K562 (cell line): ENCODE measurements at regions not wholly inside any gene's neighbourhood (a gene's known extent, or its start where the extent isn't known, plus 50 kb on each side); places are given as distances from the start of the nearest gene placed in this dataset.

Experiments
- ARID1B ChIP-seq: fragments of 450-650 bp; IDR thresholded peaks from 2 replicates; pipeline ENCODE4 v1.6.1; 2016; ENCODE audit warnings: antibody characterized with exemption, mild to moderate bottlenecking, inconsistent platforms
- ATF7 ChIP-seq: fragments of 450-650 bp; IDR thresholded peaks from 2 replicates; pipeline ENCODE4 v1.7.1; 2014; ENCODE audit warnings: mild to moderate bottlenecking, moderate library complexity
- BRD9 ChIP-seq: fragments of 450-650 bp; IDR thresholded peaks from 2 replicates; pipeline ENCODE4 v1.6.1; 2018; ENCODE audit warnings: low read depth; ENCODE audit not compliant: partially characterized antibody
- CEBPB ChIP-seq: fragments of 450-650 bp; IDR thresholded peaks from 2 replicates; pipeline ENCODE4 v1.6.1; 2016; ENCODE audit warnings: missing genetic modification characterization, missing compliant biosample characterization
- CREM ChIP-seq: IDR thresholded peaks from 2 replicates; pipeline ENCODE4 v1.6.1; 2014; ENCODE audit warnings: antibody characterized with exemption, low read depth
- EHMT2 ChIP-seq: fragments of 450-650 bp; IDR thresholded peaks from 2 replicates; pipeline ENCODE4 v1.6.1; 2018; ENCODE audit warnings: antibody characterized with exemption
- FOSL1 ChIP-seq: fragments of 200-800 bp; sonication (Bioruptor generic); conservative IDR thresholded peaks from 2 replicates; pipeline ENCODE4 v1.6.1; 2016; ENCODE audit warnings: missing genetic modification characterization, missing compliant biosample characterization
- JUND ChIP-seq, 2 experiments: IDR thresholded peaks; 2 replicates in 1 of 2; 3 replicates in 1 of 2; pipeline ENCODE4 v1.6.1; 2011; ENCODE audit warnings: borderline replicate concordance in 2 of 2, low read depth in 2 of 2, low read length in 2 of 2, improper control_type of control experiment in 1 of 2, missing biosample characterization in 1 of 2, missing genetic modification characterization in 1 of 2, missing genetic modification reagents in 1 of 2
- KDM1A ChIP-seq, 2 experiments: fragments of 450-650 bp; IDR thresholded peaks; 2 replicates each; pipeline ENCODE4 v1.6.1; 2016; ENCODE audit warnings: mild to moderate bottlenecking in 2 of 2
- MYC ChIP-seq, 2 experiments: fragments of 250-450 bp in 1 of 2; sonication (Bioruptor Pico) in 1 of 2; IDR thresholded peaks; 2 replicates each; pipeline versions ENCODE4 v1.5.1 to v1.6.1; 2012 to 2021; ENCODE audit warnings: low read depth in 2 of 2, borderline replicate concordance in 1 of 2, improper control_type of control experiment in 1 of 2, low read length in 1 of 2, mild to moderate bottlenecking in 1 of 2, moderate library complexity in 1 of 2
- NCOA2 ChIP-seq, 2 experiments: fragments of 450-650 bp; IDR thresholded peaks; 2 replicates each; pipeline ENCODE4 v1.6.1; 2018; ENCODE audit warnings: mild to moderate bottlenecking in 2 of 2, moderate library complexity in 1 of 2; ENCODE audit not compliant: partially characterized antibody in 2 of 2
- SMAD4 ChIP-seq: fragments of 250-450 bp; sonication (Bioruptor Pico); conservative IDR thresholded peaks from 2 replicates; pipeline ENCODE4 v1.8.0; 2021; ENCODE audit warnings: inconsistent platforms, mild to moderate bottlenecking, moderate library complexity
- SOX6 ChIP-seq: fragments of 450-650 bp; IDR thresholded peaks from 2 replicates; pipeline ENCODE4 v1.6.1; 2014; ENCODE audit warnings: mild to moderate bottlenecking
- TBL1XR1 ChIP-seq, 2 experiments: IDR thresholded peaks; 2 replicates each; pipeline ENCODE4 v1.6.1; 2012; ENCODE audit warnings: improper control_type of control experiment in 2 of 2, low read length in 2 of 2, mild to moderate bottlenecking in 1 of 2
- ZNF282 ChIP-seq: sonication (generic); formaldehyde crosslinking; IDR thresholded peaks from 2 replicates; pipeline ENCODE4 v1.8.1; 2023; ENCODE audit warnings: missing genetic modification reagents
- TF ChIP-seq, protein P1 (sequence below), 2 experiments: fragments of 450-650 bp; IDR thresholded peaks; 2 replicates each; pipeline ENCODE4 v1.6.1; 2016; ENCODE audit warnings: mild to moderate bottlenecking in 2 of 2, borderline replicate concordance in 1 of 2, low read depth in 1 of 2, moderate library complexity in 1 of 2
- TF ChIP-seq, protein P2 (sequence below): fragments of 450-650 bp; IDR thresholded peaks from 2 replicates; pipeline ENCODE4 v1.6.1; 2016; ENCODE audit warnings: low read depth, mild to moderate bottlenecking, moderate library complexity
- TF ChIP-seq, protein P3 (sequence below): fragments of 450-650 bp; IDR thresholded peaks from 2 replicates; pipeline ENCODE4 v1.6.1; 2016

DNA sequence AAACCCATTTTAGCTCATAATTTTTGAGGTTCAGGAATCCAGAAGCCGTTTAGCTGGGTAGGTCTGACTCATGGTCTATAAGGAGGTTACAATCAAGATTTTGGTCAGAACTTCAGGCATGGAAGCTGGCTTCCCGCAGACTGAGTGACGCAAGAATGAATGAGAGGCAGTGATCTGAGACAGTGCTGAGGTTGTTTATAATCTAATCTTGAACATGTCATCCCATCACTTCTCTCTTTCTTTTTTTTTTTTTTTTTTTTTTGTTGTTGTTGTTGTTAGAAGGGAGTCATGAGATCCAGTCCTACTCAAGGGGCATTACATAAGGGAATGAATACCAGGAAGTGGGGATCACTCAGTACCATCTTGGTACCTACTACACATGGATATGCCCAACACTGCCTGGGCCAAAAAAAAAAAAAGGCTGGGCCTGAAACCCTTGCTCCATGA lies 217.4 kb downstream of the DLEU7 start (continued):
- TF ChIP-seq, protein P1, sequence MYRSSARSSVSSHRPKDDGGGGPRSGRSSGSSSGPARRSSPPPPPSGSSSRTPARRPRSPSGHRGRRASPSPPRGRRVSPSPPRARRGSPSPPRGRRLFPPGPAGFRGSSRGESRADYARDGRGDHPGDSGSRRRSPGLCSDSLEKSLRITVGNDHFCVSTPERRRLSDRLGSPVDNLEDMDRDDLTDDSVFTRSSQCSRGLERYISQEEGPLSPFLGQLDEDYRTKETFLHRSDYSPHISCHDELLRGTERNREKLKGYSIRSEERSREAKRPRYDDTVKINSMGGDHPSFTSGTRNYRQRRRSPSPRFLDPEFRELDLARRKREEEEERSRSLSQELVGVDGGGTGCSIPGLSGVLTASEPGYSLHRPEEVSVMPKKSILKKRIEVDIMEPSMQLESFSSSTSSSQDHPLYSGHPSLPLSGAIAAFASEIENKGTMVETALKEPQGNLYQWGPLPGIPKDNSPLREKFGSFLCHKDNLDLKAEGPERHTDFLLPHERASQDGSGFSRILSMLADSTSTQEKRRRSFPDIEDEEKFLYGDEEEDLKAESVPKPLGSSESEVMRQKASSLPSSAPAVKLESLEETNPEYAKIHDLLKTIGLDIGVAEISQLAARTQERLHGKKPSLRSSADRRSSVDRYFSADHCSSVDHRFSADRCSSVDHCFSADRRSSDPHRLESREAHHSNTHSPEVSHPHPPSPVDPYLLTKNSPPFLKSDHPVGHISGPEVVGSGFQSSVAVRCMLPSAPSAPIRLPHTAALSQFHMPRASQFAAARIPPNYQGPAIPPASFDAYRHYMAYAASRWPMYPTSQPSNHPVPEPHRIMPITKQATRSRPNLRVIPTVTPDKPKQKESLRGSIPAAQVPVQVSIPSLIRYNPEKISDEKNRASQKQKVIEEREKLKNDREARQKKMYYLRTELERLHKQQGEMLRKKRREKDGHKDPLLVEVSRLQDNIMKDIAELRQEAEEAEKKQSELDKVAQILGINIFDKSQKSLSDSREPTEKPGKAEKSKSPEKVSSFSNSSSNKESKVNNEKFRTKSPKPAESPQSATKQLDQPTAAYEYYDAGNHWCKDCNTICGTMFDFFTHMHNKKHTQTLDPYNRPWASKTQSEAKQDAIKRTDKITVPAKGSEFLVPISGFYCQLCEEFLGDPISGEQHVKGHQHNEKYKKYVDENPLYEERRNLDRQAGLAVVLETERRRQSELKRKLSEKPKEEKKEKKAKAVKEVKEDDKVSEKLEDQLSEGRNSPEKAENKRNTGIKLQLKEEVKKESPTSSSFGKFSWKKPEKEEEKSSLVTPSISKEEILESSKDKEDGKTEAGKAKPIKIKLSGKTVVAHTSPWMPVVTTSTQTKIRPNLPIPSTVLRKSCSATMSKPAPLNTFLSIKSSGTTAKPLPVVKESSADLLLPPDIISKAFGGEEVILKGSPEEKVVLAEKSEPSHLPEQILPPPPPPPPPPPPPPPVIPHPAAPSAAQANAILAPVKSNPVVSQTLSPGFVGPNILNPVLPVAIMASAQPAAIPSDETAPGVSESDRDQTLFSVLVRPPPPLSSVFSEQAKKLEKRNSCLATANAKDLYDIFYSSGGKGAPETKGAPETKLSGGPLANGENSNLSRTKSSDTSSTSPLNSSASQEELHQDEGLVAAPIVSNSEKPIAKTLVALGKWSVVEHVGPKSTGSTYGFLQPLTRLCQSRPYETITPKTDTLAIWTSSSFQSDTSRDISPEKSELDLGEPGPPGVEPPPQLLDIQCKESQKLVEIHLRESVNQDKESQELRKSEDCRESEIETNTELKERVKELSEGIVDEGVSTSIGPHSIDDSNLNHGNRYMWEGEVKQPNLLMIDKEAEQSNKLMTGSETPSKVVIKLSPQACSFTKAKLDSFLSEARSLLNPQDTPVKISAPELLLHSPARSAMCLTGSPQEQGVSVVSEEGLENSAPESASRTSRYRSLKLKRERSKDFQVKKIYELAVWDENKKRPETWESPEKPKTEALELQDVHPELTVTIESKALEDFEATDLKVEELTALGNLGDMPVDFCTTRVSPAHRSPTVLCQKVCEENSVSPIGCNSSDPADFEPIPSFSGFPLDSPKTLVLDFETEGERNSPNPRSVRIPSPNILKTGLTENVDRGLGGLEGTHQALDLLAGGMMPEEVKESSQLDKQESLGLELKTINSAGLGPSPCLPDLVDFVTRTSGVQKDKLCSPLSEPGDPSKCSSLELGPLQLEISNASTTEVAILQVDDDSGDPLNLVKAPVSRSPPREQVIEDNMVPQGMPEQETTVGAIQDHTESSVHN (IDR thresholded peaks at IDR 0.05; ENCODE audit: borderline replicate concordance in 1 of 2, low read depth in 1 of 2) = 0 out of 4 replicates have a peak, but pooled peaks of 1 of the 2 experiments have one; percentile 23
- TF ChIP-seq, protein P2, sequence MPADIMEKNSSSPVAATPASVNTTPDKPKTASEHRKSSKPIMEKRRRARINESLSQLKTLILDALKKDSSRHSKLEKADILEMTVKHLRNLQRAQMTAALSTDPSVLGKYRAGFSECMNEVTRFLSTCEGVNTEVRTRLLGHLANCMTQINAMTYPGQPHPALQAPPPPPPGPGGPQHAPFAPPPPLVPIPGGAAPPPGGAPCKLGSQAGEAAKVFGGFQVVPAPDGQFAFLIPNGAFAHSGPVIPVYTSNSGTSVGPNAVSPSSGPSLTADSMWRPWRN = 0 out of 2 replicates have a peak, but pooled peaks have one; percentile 27
- TF ChIP-seq EHMT2 (no peak), FOSL1 (tag) (peak; percentile 88), CREM (peak; percentile 77), TBL1XR1 (IDR thresholded peaks at IDR 0.05; ENCODE audit: low read length in 2 of 2) (no peak), KDM1A (IDR thresholded peaks at IDR 0.05) (peak; percentile 62 to 65; a peak in 3 of 4 replicates), CEBPB (tag) (peak; percentile 81), ZNF282 (CRISPR knock-in tag) (no peak), SOX6 (0 out of 2 replicates have a peak, but pooled peaks have one; percentile 25), ATF7 (peak; percentile 47), BRD9 (no peak), ARID1B (peak; percentile 42; the same call in 1 of the 2 replicates), NCOA2 (IDR thresholded peaks at IDR 0.05; ENCODE audit: partially characterized antibody in 2 of 2) (no peak), SMAD4 (peak; percentile 85), MYC (IDR thresholded peaks at IDR 0.05; ENCODE audit: low read depth, low read length) (no peak), MYC (CRISPR knock-in tag; IDR thresholded peaks at IDR 0.05; ENCODE audit: borderline replicate concordance, low read depth) (no peak), JUND (IDR thresholded peaks at IDR 0.05; ENCODE audit: borderline replicate concordance, low read depth, low read length) (peak; percentile 67; the same call in 1 of the 2 replicates), JUND (tag; IDR thresholded peaks at IDR 0.05; ENCODE audit: borderline replicate concordance, low read depth, low read length) (peak; percentile 75; the same call in 2 of the 3 replicates)
- TF ChIP-seq, protein P3, sequence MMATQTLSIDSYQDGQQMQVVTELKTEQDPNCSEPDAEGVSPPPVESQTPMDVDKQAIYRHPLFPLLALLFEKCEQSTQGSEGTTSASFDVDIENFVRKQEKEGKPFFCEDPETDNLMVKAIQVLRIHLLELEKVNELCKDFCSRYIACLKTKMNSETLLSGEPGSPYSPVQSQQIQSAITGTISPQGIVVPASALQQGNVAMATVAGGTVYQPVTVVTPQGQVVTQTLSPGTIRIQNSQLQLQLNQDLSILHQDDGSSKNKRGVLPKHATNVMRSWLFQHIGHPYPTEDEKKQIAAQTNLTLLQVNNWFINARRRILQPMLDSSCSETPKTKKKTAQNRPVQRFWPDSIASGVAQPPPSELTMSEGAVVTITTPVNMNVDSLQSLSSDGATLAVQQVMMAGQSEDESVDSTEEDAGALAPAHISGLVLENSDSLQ = peak; percentile 56
